Endothelial cell (in vitro differentiated cells): ENCODE measurements at regions not wholly inside any gene's neighbourhood (a gene's known extent, or its start where the extent isn't known, plus 50 kb on each side); places are given as distances from the start of the nearest gene placed in this dataset.

ENCODE experiments used
- DNase-seq: peaks from one replicate; pipeline ENCODE4 v3.0.0; 2021; ENCODE audit warnings: low spot score
- H3K27ac Mint-ChIP-seq: one replicate; pipeline ENCODE4 v1.8.0; 2021; ENCODE audit warnings: mixed read lengths, inconsistent platforms; ENCODE audit not compliant: unreplicated experiment
- H3K27me3 Mint-ChIP-seq: one replicate; pipeline ENCODE4 v1.8.0; 2021; ENCODE audit warnings: mild to moderate bottlenecking, moderate library complexity, mixed read lengths, inconsistent platforms; ENCODE audit not compliant: unreplicated experiment
- H3K36me3 Mint-ChIP-seq: one replicate; pipeline ENCODE4 v1.8.0; 2021; ENCODE audit warnings: mild to moderate bottlenecking, low read depth, mixed read lengths, inconsistent platforms; ENCODE audit not compliant: unreplicated experiment
- H3K4me1 Mint-ChIP-seq: one replicate; pipeline ENCODE4 v1.8.0; 2021; ENCODE audit warnings: mild to moderate bottlenecking, mixed read lengths, inconsistent platforms; ENCODE audit not compliant: unreplicated experiment
- H3K4me3 Mint-ChIP-seq: one replicate; pipeline ENCODE4 v1.8.0; 2021; ENCODE audit warnings: mild to moderate bottlenecking, mixed read lengths, inconsistent platforms; ENCODE audit not compliant: unreplicated experiment
- H3K9me3 Mint-ChIP-seq: one replicate; pipeline ENCODE4 v1.8.0; 2021; ENCODE audit warnings: mixed read lengths, inconsistent platforms; ENCODE audit not compliant: unreplicated experiment
- CTCF ChIP-seq: fragments of 200-600 bp; sonication (generic); IDR thresholded peaks from one replicate; pipeline ENCODE4 v1.5.0; 2021; ENCODE audit warnings: antibody characterized with exemption; ENCODE audit not compliant: unreplicated experiment

- Mint-ChIP-seq H3K9me3 (peaks cover 17% of the 10 kb centered on the region), H3K27ac (no peak overlapping the region), H3K36me3 (peaks cover 17% of the 10 kb centered on the region), H3K4me3 (no peak overlapping the region), H3K4me1 (no peaks in the 10 kb centered on the region), H3K27me3 (peaks cover 3% of the 10 kb centered on the region)
- DNase-seq = no peak
- no peak for TF ChIP-seq CTCF
Observed at GRCh38 chr9:31783491-31783890, 601.0 kb upstream of the ACO1 start.

GRCh38 chr9:31790720-31791119, 593.7 kb upstream of the ACO1 start:
- H3K36me3 Mint-ChIP-seq = no peaks in the 10 kb centered on the region
- H3K27me3 Mint-ChIP-seq = no peaks in the 10 kb centered on the region
- no peak for TF ChIP-seq CTCF
- DNase-seq = no peak
- no peaks in the 10 kb centered on the region for H3K9me3 Mint-ChIP-seq
- H3K4me1 Mint-ChIP-seq = peaks cover 3% of the 10 kb centered on the region
- no peak overlapping the region for H3K4me3 Mint-ChIP-seq
- H3K27ac Mint-ChIP-seq = no peak overlapping the region

- TF ChIP-seq CTCF = peak; percentile 22
- no peaks in the 10 kb centered on the region for H3K36me3 Mint-ChIP-seq
- no peak overlapping the region for H3K27ac Mint-ChIP-seq
- DNase-seq = peak; percentile 15
- no peaks in the 10 kb centered on the region for H3K9me3 Mint-ChIP-seq
- no peaks in the 10 kb centered on the region for H3K27me3 Mint-ChIP-seq
- H3K4me3 Mint-ChIP-seq = no peak overlapping the region
- H3K4me1 Mint-ChIP-seq = no peaks in the 10 kb centered on the region
Observed at GRCh38 chr9:31799953-31800609, 584.4 kb upstream of the ACO1 start.

- peaks cover 2% of the 10 kb centered on the region for H3K27me3 Mint-ChIP-seq
- no peaks in the 10 kb centered on the region for H3K4me1 Mint-ChIP-seq
- no peak for TF ChIP-seq CTCF
- no peaks in the 10 kb centered on the region for H3K9me3 Mint-ChIP-seq
- H3K36me3 Mint-ChIP-seq = no peaks in the 10 kb centered on the region
- no peak for DNase-seq
- no peak overlapping the region for H3K4me3 Mint-ChIP-seq
- H3K27ac Mint-ChIP-seq = no peak overlapping the region
Observed at GRCh38 chr9:31807574-31808256, 576.7 kb upstream of the ACO1 start.

GRCh38 chr9:31808766-31809165, 575.7 kb upstream of the ACO1 start:
- Mint-ChIP-seq H3K27ac (no peak overlapping the region), H3K4me3 (no peak overlapping the region), H3K4me1 (no peaks in the 10 kb centered on the region), H3K9me3 (no peaks in the 10 kb centered on the region), H3K36me3 (no peaks in the 10 kb centered on the region), H3K27me3 (peaks cover 2% of the 10 kb centered on the region)
- TF ChIP-seq CTCF = no peak
- no peak for DNase-seq
